Transverse colon (tissue), 4 donors: ENCODE measurements at regions not wholly inside any gene's neighbourhood (a gene's known extent, or its start where the extent isn't known, plus 50 kb on each side); places are given as distances from the start of the nearest gene placed in this dataset.
"Not testable (repeated sequence)": the region's sequence is repeated elsewhere in the genome, so short reads cannot be mapped to it uniquely, and the experiment has no call there.

Experiments
- DNase-seq: peaks from one replicate; pipeline ENCODE4 v3.0.0-alpha.2; 2019
- H3K27ac ChIP-seq, 4 donors: fragments of 200-600 bp; sonication (generic); 2 replicates each; pipeline ENCODE4 v1.5.1; 2016 to 2018; ENCODE audit warnings: inconsistent platforms in 4 of 4
- H3K27me3 ChIP-seq: fragments of 200-600 bp; sonication (generic); 2 replicates; pipeline ENCODE4 v1.5.1; 2017; ENCODE audit warnings: inconsistent platforms
- H3K36me3 ChIP-seq, 4 donors: fragments of 200-600 bp; sonication (generic); 2 replicates each; pipeline ENCODE4 v1.5.1; 2017 to 2019; ENCODE audit warnings: inconsistent platforms in 4 of 4
- H3K4me1 ChIP-seq, 4 donors: fragments of 200-600 bp; sonication (generic); 2 replicates each; pipeline ENCODE4 v1.5.1; 2017 to 2020; ENCODE audit warnings: inconsistent platforms in 4 of 4
- H3K4me3 ChIP-seq, 4 donors: fragments of 200-600 bp; sonication (generic); 1 replicate in 1 of 4; 2 replicates in 3 of 4; pipeline versions ENCODE4 v1.5.1 to v1.6.1; 2017 to 2019; ENCODE audit warnings: inconsistent platforms in 4 of 4
- H3K9me3 ChIP-seq, 2 donors: fragments of 200-600 bp; sonication (generic); 2 replicates each; pipeline ENCODE4 v1.5.1; 2017 to 2019; ENCODE audit warnings: inconsistent platforms in 2 of 2
- CTCF ChIP-seq, 5 experiments: fragments of 200-600 bp in 3 of 5; fragments of 450-650 bp in 2 of 5; sonication (generic) in 3 of 5; IDR thresholded peaks; 1 replicate in 2 of 5; 2 replicates in 3 of 5; pipeline ENCODE4 v1.5.1; 2016 to 2017; ENCODE audit warnings: antibody characterized with exemption in 5 of 5, inconsistent platforms in 3 of 5, mild to moderate bottlenecking in 2 of 5, moderate library complexity in 1 of 5
- EP300 ChIP-seq: sonication (generic); formaldehyde crosslinking; IDR thresholded peaks from one replicate; pipeline ENCODE4 v1.6.1; 2017; ENCODE audit warnings: antibody characterized with exemption, low read depth
- POLR2A ChIP-seq: fragments of 450-650 bp; IDR thresholded peaks from one replicate; pipeline ENCODE4 v1.6.1; 2016; ENCODE audit warnings: antibody characterized with exemption, mild to moderate bottlenecking, moderate library complexity
- POLR2AphosphoS5 ChIP-seq, 3 donors: sonication (generic); formaldehyde crosslinking; IDR thresholded peaks; one replicate each; pipeline ENCODE4 v1.6.1; 2016; ENCODE audit warnings: antibody characterized with exemption in 3 of 3
- WGBS, 2 donors: methylation state at CpG; one replicate each; pipeline ENCODE4 v1.1.5; 2018; ENCODE audit warnings: low coverage in 1 of 2; 5-methylcytosine and 5-hydroxymethylcytosine counted together
- in situ Hi-C, 4 donors: fragments of 200-750 bp; cut with MboI; loops; one replicate each; pipeline versions ENCODE4 v1.15.0 to v1.15.1; 2017; ENCODE audit warnings: low sequenced_read_pairs in 3 of 4, low pct_ligation_motif_present in 1 of 4, low pct_unique_long_range_greater_than_20kb in 1 of 4
- intact Hi-C: fragments of 100-400 bp; cut with DNase I; formaldehyde crosslinking; loops from one replicate; pipeline ENCODE4 v1.15.1; 2023; ENCODE audit warnings: low total_unique reads

- in situ Hi-C loops: no loop called here
- H3K4me1 ChIP-seq: no peaks in the 10 kb centered on the region
- no peak overlapping the region for H3K27ac ChIP-seq
- no peaks in the 10 kb centered on the region for H3K9me3 ChIP-seq
- 25 to 44% methylated on average over 2 of the region's 2 CpGs for WGBS, 2 donors
- DNase-seq: no peak
- TF ChIP-seq POLR2A (no peak), POLR2AphosphoS5 (IDR thresholded peaks at IDR 0.05) (no peak), EP300 (no peak), CTCF (IDR thresholded peaks at IDR 0.05) (no peak)
- H3K27me3 ChIP-seq: no peaks in the 10 kb centered on the region
- H3K4me3 ChIP-seq: no peak overlapping the region
- intact Hi-C loops: no loop called here
- H3K36me3 ChIP-seq: no peaks in the 10 kb centered on the region
These were observed 66.7 kb upstream of the ABCD3 start for GRCh38 chr1:94351481-94351880.

GRCh38 chr1:94350350-94350924 lies 67.8 kb upstream of the ABCD3 start:
- DNase-seq: no peak
- Histone ChIP-seq H3K36me3 (no peaks in the 10 kb centered on the region), H3K4me3 (no peak overlapping the region), H3K9me3 (no peaks in the 10 kb centered on the region), H3K27me3 (no peaks in the 10 kb centered on the region), H3K4me1 (no peaks in the 10 kb centered on the region), H3K27ac (no peak overlapping the region)
- intact Hi-C loops: no loop called here
- 56% methylated on average over 1 of the region's 1 CpG; no CpG with 5 or more reads in 1 of the 2 donors for WGBS, 2 donors
- in situ Hi-C loops: no loop called here
- TF ChIP-seq POLR2AphosphoS5 (IDR thresholded peaks at IDR 0.05) (no peak), EP300 (no peak)

DNA sequence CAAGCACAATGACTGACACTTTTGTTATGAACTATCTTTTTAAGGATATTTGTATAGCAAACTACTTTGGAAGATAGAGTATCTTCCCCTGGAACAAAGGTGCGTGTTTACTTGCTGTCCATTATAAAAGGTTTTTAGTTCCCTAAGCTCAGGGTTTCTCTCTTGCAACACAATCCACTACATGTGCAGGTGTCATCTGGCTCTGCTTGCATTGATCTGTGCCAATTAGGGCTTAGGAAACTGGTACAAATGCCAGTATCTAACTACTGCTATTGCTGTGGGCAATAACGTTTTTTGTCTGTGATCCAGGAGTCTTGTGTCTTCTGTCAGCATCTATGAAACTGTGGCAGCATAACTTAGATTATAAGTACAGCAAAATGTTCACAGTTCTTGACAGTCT lies 68.3 kb upstream of the ABCD3 start:
- Histone ChIP-seq H3K27me3 (no peaks in the 10 kb centered on the region), H3K4me1 (no peaks in the 10 kb centered on the region), H3K4me3 (no peak overlapping the region), H3K9me3 (no peaks in the 10 kb centered on the region), H3K36me3 (no peaks in the 10 kb centered on the region), H3K27ac (no peak overlapping the region)
- in situ Hi-C loops: no loop called here
- intact Hi-C loops: no loop called here
- DNase-seq: no peak
- 43 to 49% methylated on average over 2 of the region's 2 CpGs for WGBS, 2 donors
- TF ChIP-seq POLR2AphosphoS5 (IDR thresholded peaks at IDR 0.05) (no peak), POLR2A (no peak), CTCF (IDR thresholded peaks at IDR 0.05) (no peak), EP300 (no peak)

- H3K27me3 ChIP-seq, in situ Hi-C loops, H3K9me3 ChIP-seq, H3K4me1 ChIP-seq, H3K36me3 ChIP-seq, H3K4me3 ChIP-seq, intact Hi-C loops, DNase-seq, H3K27ac ChIP-seq: not testable (repeated sequence)
- 72% methylated on average over 2 of the region's 2 CpGs; no CpG with 5 or more reads in 1 of the 2 donors for WGBS, 2 donors
These were observed 69.8 kb upstream of the ABCD3 start for GRCh38 chr1:94348386-94348785.

DNA sequence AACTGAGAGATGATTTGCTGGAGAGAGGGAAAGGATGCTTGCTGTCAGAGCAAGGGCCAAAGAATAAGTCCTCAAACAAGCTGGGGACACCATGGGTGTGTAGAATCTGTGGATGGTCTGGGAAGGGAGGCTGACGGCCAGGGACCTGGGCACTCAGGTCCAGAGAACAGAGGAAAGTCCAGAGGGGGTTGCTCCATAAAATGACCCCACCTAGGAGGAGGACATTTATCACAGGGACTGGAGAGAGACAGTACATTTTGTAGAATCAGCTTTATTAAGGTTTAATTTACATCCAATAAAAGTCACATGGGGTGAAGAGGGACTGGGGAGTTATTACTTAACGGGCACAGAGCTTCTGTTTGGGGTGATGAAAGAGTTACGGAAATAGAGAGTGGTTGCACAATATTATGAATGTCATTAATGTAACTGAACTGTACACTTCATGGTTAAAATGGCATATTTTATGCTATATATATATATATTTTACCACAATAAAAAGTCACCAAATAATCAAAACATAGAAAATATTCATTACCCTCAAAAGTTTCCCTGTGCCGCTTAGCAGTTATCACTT lies 73.0 kb upstream of the ABCD3 start:
- intact Hi-C loops: no loop called here
- TF ChIP-seq POLR2A (no peak), EP300 (no peak), CTCF (IDR thresholded peaks at IDR 0.05) (no peak), POLR2AphosphoS5 (IDR thresholded peaks at IDR 0.05) (no peak)
- Histone ChIP-seq H3K4me1 (no peaks in the 10 kb centered on the region), H3K27me3 (no peaks in the 10 kb centered on the region), H3K9me3 (no peaks in the 10 kb centered on the region), H3K36me3 (no peaks in the 10 kb centered on the region), H3K4me3 (no peak overlapping the region), H3K27ac (no peak overlapping the region)
- 72 to 83% methylated on average over 4 of the region's 4 CpGs for WGBS, 2 donors
- no peak for DNase-seq
- in situ Hi-C loops: no loop called here
